Immature natural killer cell (primary cell): ENCODE measurements at regions not wholly inside any gene's neighbourhood (a gene's known extent, or its start where the extent isn't known, plus 50 kb on each side); places are given as distances from the start of the nearest gene placed in this dataset.
A peak's percentile ranks its signal among the peaks of the same experiment; 100 is the strongest.

ENCODE experiments used
- DNase-seq, 3 donors: peaks; one replicate each; pipeline ENCODE4 v3.0.0; 2022; ENCODE audit warnings: mixed read lengths in 1 of 3
- H3K27ac Mint-ChIP-seq, 6 donors: one replicate each; pipeline ENCODE4 v1.8.0; 2020; ENCODE audit warnings: mixed read lengths in 6 of 6, mild to moderate bottlenecking in 5 of 6, inconsistent platforms in 4 of 6, moderate library complexity in 3 of 6
- H3K27me3 Mint-ChIP-seq, 3 donors: one replicate each; pipeline ENCODE4 v1.8.0; 2020 to 2021; ENCODE audit warnings: low read depth in 3 of 3, mild to moderate bottlenecking in 3 of 3, mixed read lengths in 3 of 3, moderate library complexity in 3 of 3, inconsistent platforms in 1 of 3
- H3K36me3 Mint-ChIP-seq, 3 donors: one replicate each; pipeline ENCODE4 v1.8.0; 2020; ENCODE audit warnings: mixed read lengths in 3 of 3, inconsistent platforms in 2 of 3, mild to moderate bottlenecking in 2 of 3
- H3K4me1 Mint-ChIP-seq, 2 donors: one replicate each; pipeline ENCODE4 v1.8.0; 2020; ENCODE audit warnings: inconsistent platforms in 2 of 2, mild to moderate bottlenecking in 2 of 2, mixed read lengths in 2 of 2, moderate library complexity in 1 of 2
- H3K4me3 Mint-ChIP-seq, 5 donors: one replicate each; pipeline ENCODE4 v1.8.0; 2020; ENCODE audit warnings: mild to moderate bottlenecking in 5 of 5, mixed read lengths in 5 of 5, inconsistent platforms in 3 of 5, moderate library complexity in 3 of 5
- H3K9me3 Mint-ChIP-seq, 6 donors: one replicate each; pipeline ENCODE4 v1.8.0; 2020; ENCODE audit warnings: mild to moderate bottlenecking in 6 of 6, mixed read lengths in 6 of 6, inconsistent platforms in 4 of 6, moderate library complexity in 3 of 6

DNA sequence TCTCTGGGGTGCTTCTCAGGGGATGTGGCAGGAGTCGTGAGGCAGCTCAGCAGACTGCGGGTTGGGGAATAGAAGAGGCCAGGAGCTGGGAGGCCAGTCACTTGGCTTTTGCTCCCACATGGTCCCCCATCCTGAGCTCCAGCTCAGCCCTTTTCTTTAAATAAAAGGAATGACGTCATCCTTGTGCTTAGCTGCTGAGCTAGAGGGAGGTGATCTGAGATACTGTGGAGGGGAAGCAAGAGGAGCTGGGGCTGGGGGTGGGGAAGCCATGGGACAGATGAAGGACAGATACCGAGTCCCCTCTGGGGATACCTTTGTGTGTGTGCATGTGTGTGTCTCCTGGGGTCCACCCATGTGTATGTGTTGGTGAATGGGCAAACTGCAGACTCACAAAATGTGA, 89.0 kb upstream of the ARAP3 start:
- H3K27ac Mint-ChIP-seq = no peak overlapping the region
- peaks cover 0 to 3% (median 0%) of the 10 kb centered on the region in 3 donors for H3K36me3 Mint-ChIP-seq

DNA sequence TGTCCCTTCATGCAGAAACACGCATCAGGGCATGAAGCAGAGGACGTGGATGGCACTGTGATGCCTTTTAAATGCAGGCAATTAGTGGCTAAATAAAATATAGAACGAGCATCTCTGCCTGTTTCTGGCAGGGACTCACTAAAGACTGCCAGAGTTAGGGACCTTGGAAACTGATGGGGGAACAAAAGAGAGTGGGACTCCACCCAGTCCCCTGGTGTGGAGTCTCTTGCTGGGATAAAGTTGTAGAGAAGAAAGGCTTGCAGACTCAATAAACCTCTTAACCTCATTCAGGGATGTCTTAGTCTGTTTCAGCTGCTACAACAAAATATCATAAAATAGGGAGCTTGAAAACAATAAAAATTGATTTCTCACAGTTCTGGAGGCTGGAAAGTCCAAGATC, 87.6 kb upstream of the ARAP3 start:
- peaks cover 2 to 8% (median 5%) of the 10 kb centered on the region in 3 donors for H3K27me3 Mint-ChIP-seq

More for the DNA sequence above, 89.0 kb upstream of the ARAP3 start:
- H3K4me3 Mint-ChIP-seq = no peak overlapping the region
- H3K4me1 Mint-ChIP-seq = no peaks in the 10 kb centered on the region
- H3K27me3 Mint-ChIP-seq = peaks cover 0 to 6% (median 2%) of the 10 kb centered on the region in 3 donors
- H3K9me3 Mint-ChIP-seq = no peaks in the 10 kb centered on the region
- no peak for DNase-seq

DNA sequence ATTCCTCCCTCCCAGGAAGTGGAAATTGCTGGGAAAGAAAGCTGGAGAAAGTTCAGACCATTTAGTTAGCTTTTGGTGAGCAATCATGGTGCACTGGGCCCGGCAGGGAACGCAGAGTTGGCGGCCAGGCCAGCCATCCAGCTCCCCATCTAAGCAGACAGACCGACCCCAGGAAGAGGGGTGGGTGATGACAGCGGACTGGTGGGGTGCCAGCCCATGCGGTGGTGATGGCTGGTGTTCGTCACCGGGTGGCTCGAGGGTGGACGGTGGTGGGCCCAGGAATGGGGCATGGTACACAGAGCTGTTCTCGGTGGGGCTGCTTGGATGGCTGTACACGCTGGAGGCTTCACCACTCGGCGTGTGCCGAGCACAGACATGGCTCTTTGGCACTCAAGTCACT, 85.6 kb upstream of the ARAP3 start:
- Mint-ChIP-seq H3K36me3 (peaks cover 0 to 3% (median 0%) of the 10 kb centered on the region in 3 donors), H3K9me3 (no peaks in the 10 kb centered on the region), H3K27ac (no peak overlapping the region), H3K4me1 (no peaks in the 10 kb centered on the region), H3K4me3 (no peak overlapping the region), H3K27me3 (peaks cover 2 to 11% (median 9%) of the 10 kb centered on the region in 3 donors)
- no peak for DNase-seq

More for the DNA sequence above, 87.6 kb upstream of the ARAP3 start:
- H3K27ac Mint-ChIP-seq = no peak overlapping the region
- H3K4me1 Mint-ChIP-seq = no peaks in the 10 kb centered on the region
- no peak for DNase-seq
- H3K36me3 Mint-ChIP-seq = peaks cover 0 to 3% (median 0%) of the 10 kb centered on the region in 3 donors
- no peaks in the 10 kb centered on the region for H3K9me3 Mint-ChIP-seq
- no peak overlapping the region for H3K4me3 Mint-ChIP-seq

DNA sequence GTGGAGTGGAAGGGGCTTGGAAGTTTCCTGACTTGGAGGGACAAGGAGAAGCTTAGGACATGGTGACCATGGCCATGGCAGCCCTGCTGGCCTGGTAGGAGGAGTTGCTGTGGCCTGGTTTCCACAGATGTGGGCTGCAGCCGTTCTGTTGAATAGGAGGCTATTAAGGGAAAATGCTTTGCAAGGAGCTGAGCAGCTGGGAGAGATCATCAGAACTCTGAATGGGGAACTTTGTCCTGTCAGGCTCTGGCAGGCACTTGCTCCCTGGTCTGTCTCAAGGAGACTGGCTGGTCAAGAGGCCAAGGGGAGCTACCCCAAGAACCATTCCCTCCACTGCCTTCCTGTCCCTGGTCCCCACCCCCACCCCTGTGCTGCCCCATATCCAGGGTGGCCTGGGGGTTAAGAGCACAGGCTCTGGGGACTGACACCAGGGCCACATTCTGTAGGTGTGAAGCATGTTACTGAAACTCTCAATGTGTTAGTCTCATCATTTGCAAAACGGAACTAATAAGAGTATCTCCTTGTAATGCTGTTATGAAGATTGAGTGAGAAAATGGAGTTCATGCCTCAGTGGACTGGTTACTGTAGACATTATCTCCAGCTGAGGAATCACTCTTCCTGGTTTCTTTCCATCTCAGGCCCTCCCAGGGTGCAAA, 84.0 kb upstream of the ARAP3 start:
- DNase-seq = no peak
- Mint-ChIP-seq H3K27ac (no peak overlapping the region), H3K4me1 (no peaks in the 10 kb centered on the region), H3K4me3 (no peak overlapping the region), H3K27me3 (peaks cover 2 to 11% (median 6%) of the 10 kb centered on the region in 3 donors), H3K9me3 (no peaks in the 10 kb centered on the region), H3K36me3 (no peaks in the 10 kb centered on the region)

DNA sequence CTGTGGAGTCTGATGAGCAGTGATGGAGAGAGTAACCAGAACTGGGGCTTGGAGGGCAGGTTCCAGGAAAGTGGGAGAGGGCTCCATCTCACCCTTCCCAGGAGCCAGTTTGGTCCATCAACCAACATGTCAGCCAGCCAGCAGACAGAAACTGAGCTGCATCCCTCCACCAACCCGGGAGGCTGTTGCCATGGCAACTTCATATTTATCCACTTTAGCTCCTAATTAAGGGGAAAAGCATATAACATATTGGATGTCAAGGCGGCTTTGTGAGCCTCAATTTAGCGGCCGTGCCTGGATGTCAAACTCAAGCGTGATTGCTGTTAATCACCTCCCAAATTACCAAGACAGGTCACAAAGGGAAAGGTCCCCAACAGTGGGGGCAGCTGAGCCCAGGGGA, 81.5 kb upstream of the ARAP3 start:
- Mint-ChIP-seq H3K4me1 (no peaks in the 10 kb centered on the region), H3K9me3 (no peaks in the 10 kb centered on the region), H3K36me3 (no peaks in the 10 kb centered on the region), H3K27ac (no peak overlapping the region), H3K27me3 (peaks cover 5 to 11% (median 6%) of the 10 kb centered on the region in 3 donors), H3K4me3 (no peak overlapping the region)
- DNase-seq = no peak

DNA sequence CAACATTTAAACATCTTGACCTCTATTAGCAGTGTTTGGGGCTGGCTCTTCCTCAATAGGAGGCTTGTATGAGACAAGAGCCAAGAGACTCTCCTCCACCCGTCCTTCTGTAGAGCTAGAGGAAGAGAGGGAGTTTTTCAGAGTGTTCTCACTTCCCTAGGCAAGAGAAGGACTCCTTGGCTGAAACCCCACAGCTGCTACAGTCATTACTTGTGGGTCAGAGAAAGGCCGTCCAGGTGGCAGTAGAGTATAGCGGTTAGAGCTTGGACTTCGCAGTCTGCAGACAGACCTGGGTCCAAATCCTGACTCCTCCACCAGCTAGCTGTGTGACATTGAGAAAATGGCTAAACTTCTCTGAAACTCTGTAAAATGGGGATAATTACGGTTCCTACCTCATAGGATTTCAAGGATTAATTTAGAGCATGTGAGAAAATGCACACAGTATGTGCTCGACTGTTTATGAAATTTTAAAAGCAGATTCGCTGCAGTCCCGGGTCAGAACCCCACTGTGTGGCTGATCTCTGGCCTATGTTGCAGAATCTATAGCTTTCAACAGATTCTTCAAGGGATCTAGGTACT, 80.8 kb upstream of the ARAP3 start:
- H3K9me3 Mint-ChIP-seq = no peaks in the 10 kb centered on the region
- H3K36me3 Mint-ChIP-seq = no peaks in the 10 kb centered on the region
- peaks cover 8 to 11% (median 9%) of the 10 kb centered on the region in 3 donors for H3K27me3 Mint-ChIP-seq
- no peak for DNase-seq
- no peak overlapping the region for H3K27ac Mint-ChIP-seq
- H3K4me3 Mint-ChIP-seq = no peak overlapping the region
- H3K4me1 Mint-ChIP-seq = no peaks in the 10 kb centered on the region

DNA sequence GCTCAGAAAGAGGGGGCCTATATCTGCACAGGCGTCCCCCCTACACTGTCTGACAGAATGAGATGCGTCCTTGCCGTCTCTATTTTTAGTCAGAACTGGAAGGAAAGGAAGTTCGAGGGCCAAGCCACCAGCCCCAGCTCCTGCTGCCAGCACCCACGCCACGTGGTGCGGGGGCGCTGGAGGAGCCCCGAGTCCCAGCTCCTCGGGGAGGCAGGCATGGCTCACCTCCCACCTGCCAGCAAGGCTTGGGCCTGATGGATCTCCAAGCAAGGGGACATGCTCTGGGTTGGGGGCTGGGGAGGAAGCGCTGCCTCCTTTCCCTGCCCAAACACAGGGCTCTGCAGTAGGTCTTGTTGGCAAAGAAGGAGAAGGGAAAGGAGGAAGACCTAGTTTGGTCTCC, 80.3 kb upstream of the ARAP3 start:
- Mint-ChIP-seq H3K4me1 (no peaks in the 10 kb centered on the region), H3K36me3 (no peaks in the 10 kb centered on the region), H3K4me3 (no peak overlapping the region), H3K9me3 (no peaks in the 10 kb centered on the region), H3K27me3 (peaks cover 10 to 14% (median 13%) of the 10 kb centered on the region in 3 donors), H3K27ac (no peak overlapping the region)
- no peak for DNase-seq

GRCh38 chr5:141760753-141761152, 78.7 kb upstream of the ARAP3 start:
- H3K9me3 Mint-ChIP-seq = peaks cover 0 to 2% (median 0%) of the 10 kb centered on the region in 6 donors
- DNase-seq = no peak
- H3K27ac Mint-ChIP-seq = no peak overlapping the region
- H3K27me3 Mint-ChIP-seq = peaks cover 13 to 19% (median 14%) of the 10 kb centered on the region in 3 donors
- no peaks in the 10 kb centered on the region for H3K36me3 Mint-ChIP-seq
- H3K4me3 Mint-ChIP-seq = no peak overlapping the region
- H3K4me1 Mint-ChIP-seq = no peaks in the 10 kb centered on the region

GRCh38 chr5:141760193-141760592, 78.2 kb upstream of the ARAP3 start:
- Mint-ChIP-seq H3K36me3 (no peaks in the 10 kb centered on the region), H3K27me3 (peaks cover 11 to 17% (median 13%) of the 10 kb centered on the region in 3 donors), H3K27ac (no peak overlapping the region), H3K9me3 (peaks cover 0 to 2% (median 0%) of the 10 kb centered on the region in 6 donors), H3K4me1 (no peaks in the 10 kb centered on the region), H3K4me3 (no peak overlapping the region)
- no peak for DNase-seq

- H3K9me3 Mint-ChIP-seq = peaks cover 0 to 2% (median 0%) of the 10 kb centered on the region in 6 donors
- peaks cover 13 to 21% (median 14%) of the 10 kb centered on the region in 3 donors for H3K27me3 Mint-ChIP-seq
- peaks cover 0 to 5% (median 0%) of the 10 kb centered on the region in 3 donors for H3K36me3 Mint-ChIP-seq
- H3K27ac Mint-ChIP-seq = no peak overlapping the region
- H3K4me1 Mint-ChIP-seq = no peaks in the 10 kb centered on the region
- H3K4me3 Mint-ChIP-seq = no peak overlapping the region
- no peak for DNase-seq
Measured at GRCh38 chr5:141758310-141758998, 76.4 kb upstream of the ARAP3 start.

GRCh38 chr5:141757402-141757801, 75.4 kb upstream of the ARAP3 start:
- no peak overlapping the region for H3K4me3 Mint-ChIP-seq
- no peak overlapping the region for H3K27ac Mint-ChIP-seq

DNA sequence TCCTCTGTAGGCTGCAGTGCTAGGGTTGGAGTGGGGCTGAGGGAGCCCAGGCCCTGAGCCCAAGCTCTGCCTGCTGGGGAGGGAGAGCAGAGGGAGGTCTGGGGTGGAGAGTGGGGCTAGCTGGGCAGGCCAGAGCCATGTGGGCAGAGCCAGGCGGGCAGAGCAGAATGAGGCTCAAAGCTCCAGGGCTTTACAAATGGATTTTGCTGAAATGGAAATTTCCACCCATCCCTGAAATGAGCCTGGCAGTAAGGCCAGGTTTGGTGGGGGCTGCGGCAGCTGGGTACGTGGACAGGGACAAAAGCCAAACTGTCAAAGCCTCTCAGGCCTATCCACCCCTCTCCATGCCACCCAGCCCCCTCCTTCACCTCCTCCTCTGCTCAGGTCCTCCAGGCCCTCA, 74.2 kb upstream of the ARAP3 start:
- H3K4me3 Mint-ChIP-seq = no peak overlapping the region
- H3K27me3 Mint-ChIP-seq = peaks cover 13 to 37% (median 20%) of the 10 kb centered on the region in 3 donors
- no peak for DNase-seq
- peaks cover 0 to 5% (median 0%) of the 10 kb centered on the region in 3 donors for H3K36me3 Mint-ChIP-seq
- peaks cover 0 to 2% (median 0%) of the 10 kb centered on the region in 6 donors for H3K9me3 Mint-ChIP-seq
- H3K27ac Mint-ChIP-seq = no peak overlapping the region
- H3K4me1 Mint-ChIP-seq = no peaks in the 10 kb centered on the region

More at GRCh38 chr5:141757402-141757801, 75.4 kb upstream of the ARAP3 start:
- Mint-ChIP-seq H3K4me1 (no peaks in the 10 kb centered on the region), H3K9me3 (peaks cover 0 to 2% (median 0%) of the 10 kb centered on the region in 6 donors), H3K36me3 (peaks cover 0 to 5% (median 0%) of the 10 kb centered on the region in 3 donors), H3K27me3 (peaks cover 13 to 27% (median 18%) of the 10 kb centered on the region in 3 donors)
- no peak for DNase-seq

GRCh38 chr5:141753971-141754713, 72.1 kb upstream of the ARAP3 start:
- Mint-ChIP-seq H3K27me3 (peaks cover 15 to 48% (median 23%) of the 10 kb centered on the region in 3 donors), H3K4me3 (peak overlapping the region in 1 of 5 donors; percentile 4), H3K27ac (no peak overlapping the region), H3K4me1 (no peaks in the 10 kb centered on the region), H3K9me3 (peaks cover 0 to 2% (median 0%) of the 10 kb centered on the region in 6 donors), H3K36me3 (peaks cover 0 to 5% (median 0%) of the 10 kb centered on the region in 3 donors)
- no peak for DNase-seq
